GM12892 (cell line): ENCODE measurements at regions not wholly inside any gene's neighbourhood (a gene's known extent, or its start where the extent isn't known, plus 50 kb on each side); places are given as distances from the start of the nearest gene placed in this dataset.

Experiments
- POLR2A ChIP-seq: IDR thresholded peaks from 2 replicates; pipeline ENCODE4 v1.6.1; 2011; ENCODE audit warnings: low read depth, low read length, control low read depth
- POLR2AphosphoS5 ChIP-seq: IDR thresholded peaks from 2 replicates; pipeline ENCODE4 v1.6.1; 2011; ENCODE audit warnings: low read depth, low read length, control low read depth

DNA sequence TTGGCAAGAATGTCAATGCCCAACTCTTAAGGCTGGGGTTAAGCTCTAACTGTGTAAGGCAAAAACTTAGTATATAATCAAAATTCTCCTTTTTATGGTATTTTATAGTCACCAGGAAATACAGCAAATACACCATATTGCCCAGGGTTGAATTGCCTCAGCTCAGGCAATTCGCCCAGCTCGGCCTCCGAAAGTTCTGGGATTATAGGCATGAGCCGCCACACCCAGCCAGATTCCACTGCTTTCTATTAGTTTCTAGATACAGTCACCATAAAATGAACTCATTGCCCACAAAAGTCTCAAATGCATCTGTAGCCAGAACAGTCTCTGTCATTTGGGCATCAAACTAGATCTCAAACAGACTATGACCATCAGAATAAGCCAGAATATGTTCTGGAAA, 238.7 kb upstream of the TOX3 start:
- TF ChIP-seq POLR2A (no peak), POLR2AphosphoS5 (no peak)
